ENCODE measurements at regions not wholly inside any gene's neighbourhood (a gene's known extent, or its start where the extent isn't known, plus 50 kb on each side); places are given as distances from the start of the nearest gene placed in this dataset.
A peak's percentile ranks its signal among the peaks of the same experiment; 100 is the strongest.
"Not testable (repeated sequence)": the region's sequence is repeated elsewhere in the genome, so short reads cannot be mapped to it uniquely, and the experiment has no call there.

DNA sequence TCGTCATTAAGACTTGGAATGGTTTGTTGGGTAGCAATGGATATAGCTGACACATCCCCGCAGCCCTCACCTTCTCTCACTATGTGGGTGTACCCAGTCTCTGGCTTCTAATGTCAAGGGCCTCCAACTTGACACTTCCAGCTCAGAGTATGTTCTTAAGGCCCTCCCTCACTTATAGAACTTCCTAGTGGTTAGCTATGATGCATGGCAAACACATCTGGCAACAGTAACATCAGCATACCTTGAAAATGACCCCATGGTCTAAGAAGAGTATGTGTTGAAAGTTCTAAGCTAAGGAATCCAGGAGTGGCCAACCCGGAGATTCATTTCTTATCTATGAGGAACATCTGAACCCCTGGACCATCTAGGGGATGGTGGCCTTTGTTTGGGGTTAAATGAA lies 151.2 kb downstream of the GTF2IRD2B start:
- DNase-seq; H3K27me3 ChIP-seq; intact Hi-C loops (cut with DNase I): not testable (repeated sequence)

DNA sequence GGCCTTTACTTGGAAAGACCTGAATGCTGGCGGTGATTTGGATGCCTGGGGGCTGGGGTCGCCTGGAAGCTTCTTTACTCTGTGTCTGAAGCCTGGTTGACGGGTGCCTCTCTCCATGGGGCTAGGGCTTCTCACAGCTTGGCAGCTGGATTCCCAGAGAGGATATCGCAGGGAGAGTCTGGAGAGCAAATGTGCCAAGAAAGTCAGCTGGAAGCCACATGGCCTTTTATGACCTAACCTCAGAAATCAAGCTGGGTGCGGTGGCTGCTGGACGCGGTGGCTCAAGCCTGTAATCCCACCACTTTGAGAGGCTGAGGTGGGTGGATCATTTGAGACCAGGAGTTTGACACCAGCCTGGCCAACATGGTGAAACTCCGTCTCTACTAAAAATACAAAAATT lies 147.2 kb upstream of the TRIM73 start:
- intact Hi-C loops (cut with DNase I); H3K9me3 ChIP-seq; H3K36me3 ChIP-seq; H3K4me1 ChIP-seq; H3K4me3 ChIP-seq; DNase-seq; H3K27me3 ChIP-seq; H3K27ac ChIP-seq; ATAC-seq: not testable (repeated sequence)
- WGBS (ENCODE audit: insufficient coverage, low coverage, low lambda C conversion rate, missing lambda C conversion rate) = no CpG with 5 or more reads among the region's 8 CpGs

More for the DNA sequence above, 151.2 kb downstream of the GTF2IRD2B start:
- H3K9me3 ChIP-seq, H3K36me3 ChIP-seq, H3K27ac ChIP-seq, H3K4me1 ChIP-seq, H3K4me3 ChIP-seq, ATAC-seq: not testable (repeated sequence)
- no CpG with 5 or more reads among the region's 3 CpGs for WGBS (ENCODE audit: insufficient coverage, low coverage, low lambda C conversion rate, missing lambda C conversion rate)

DNA sequence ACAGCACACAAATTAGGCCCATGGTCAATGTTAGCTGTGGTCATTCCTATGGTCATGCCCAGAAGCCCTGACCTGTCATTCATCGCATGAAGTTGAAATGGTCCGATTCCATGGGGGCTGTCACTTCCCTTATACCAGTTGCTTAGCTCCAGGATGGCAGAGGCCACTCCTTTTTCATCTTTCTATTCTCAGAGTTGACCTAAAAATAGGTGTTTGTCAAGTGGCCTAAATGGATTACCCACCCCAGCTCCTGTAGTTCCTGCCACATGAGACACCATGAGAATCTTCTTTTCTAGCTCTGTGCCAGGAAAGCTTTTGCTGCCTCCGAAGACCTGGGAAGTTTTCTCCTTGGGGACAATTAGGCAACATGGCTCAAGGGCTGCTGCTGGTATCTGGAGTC lies 141.2 kb upstream of the TRIM73 start:
- H3K27me3 ChIP-seq; H3K27ac ChIP-seq; H3K4me1 ChIP-seq; DNase-seq; H3K9me3 ChIP-seq; H3K36me3 ChIP-seq; intact Hi-C loops (cut with DNase I); H3K4me3 ChIP-seq; ATAC-seq: not testable (repeated sequence)
- no CpG with 5 or more reads among the region's 3 CpGs for WGBS (ENCODE audit: insufficient coverage, low coverage, low lambda C conversion rate, missing lambda C conversion rate)

DNA sequence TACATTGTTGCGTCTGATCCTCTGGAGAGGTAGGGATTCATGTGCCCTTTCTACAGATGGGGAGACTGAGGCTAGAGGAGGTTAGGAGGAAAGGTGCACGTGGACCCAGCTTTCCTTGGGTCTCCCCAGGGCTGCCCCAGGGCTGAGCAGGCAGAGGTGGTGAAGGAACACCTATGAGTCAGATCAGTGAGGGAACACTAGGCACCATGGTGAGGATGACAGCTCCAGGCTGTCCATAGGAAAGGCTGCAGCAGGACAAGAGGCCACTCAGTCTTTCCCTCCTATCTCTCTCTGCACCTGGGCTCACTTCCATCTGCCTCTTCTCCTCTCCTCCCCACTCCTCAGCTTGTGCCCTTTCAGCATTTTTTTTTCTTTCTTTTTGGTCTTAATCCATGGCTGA lies 138.0 kb upstream of the TRIM73 start:
- WGBS (ENCODE audit: insufficient coverage, low coverage, low lambda C conversion rate, missing lambda C conversion rate) = no CpG with 5 or more reads among the region's 2 CpGs
- H3K36me3 ChIP-seq; intact Hi-C loops (cut with DNase I); H3K27ac ChIP-seq; H3K9me3 ChIP-seq; H3K27me3 ChIP-seq; H3K4me3 ChIP-seq; H3K4me1 ChIP-seq; DNase-seq: not testable (repeated sequence)
- ATAC-seq = peak in 1 of 4 donors; percentile 45

DNA sequence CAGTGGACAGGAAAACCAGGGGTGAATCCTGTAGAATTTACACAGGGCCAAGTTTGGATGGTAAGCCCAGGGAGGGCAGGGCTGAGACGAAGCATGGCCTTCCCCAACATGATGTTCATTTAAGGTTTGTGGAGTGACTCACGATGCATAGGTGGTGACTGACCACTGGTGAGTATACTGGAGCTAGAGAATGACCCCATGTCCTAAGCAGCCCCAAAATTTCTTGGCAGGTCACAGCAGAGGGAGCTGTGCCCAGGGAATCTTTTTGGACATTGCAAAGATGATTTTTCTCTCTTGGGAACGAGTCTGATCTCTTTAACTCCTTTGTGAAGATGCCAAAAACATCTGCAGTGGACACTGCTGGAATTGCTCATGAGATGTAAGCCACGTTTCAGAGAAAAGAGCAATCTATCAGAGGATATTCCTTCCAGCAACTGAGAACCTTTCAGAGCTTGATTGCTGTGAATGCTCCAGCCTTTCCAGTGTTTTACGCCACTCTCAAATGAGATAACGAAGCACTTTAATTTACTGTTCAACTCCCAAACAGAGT lies 135.9 kb upstream of the TRIM73 start:
- H3K36me3 ChIP-seq; H3K9me3 ChIP-seq; H3K27me3 ChIP-seq; H3K4me3 ChIP-seq; DNase-seq; H3K27ac ChIP-seq; intact Hi-C loops (cut with DNase I); ATAC-seq; H3K4me1 ChIP-seq: not testable (repeated sequence)
- WGBS (ENCODE audit: insufficient coverage, low coverage, low lambda C conversion rate, missing lambda C conversion rate) = no CpG with 5 or more reads among the region's 6 CpGs

DNA sequence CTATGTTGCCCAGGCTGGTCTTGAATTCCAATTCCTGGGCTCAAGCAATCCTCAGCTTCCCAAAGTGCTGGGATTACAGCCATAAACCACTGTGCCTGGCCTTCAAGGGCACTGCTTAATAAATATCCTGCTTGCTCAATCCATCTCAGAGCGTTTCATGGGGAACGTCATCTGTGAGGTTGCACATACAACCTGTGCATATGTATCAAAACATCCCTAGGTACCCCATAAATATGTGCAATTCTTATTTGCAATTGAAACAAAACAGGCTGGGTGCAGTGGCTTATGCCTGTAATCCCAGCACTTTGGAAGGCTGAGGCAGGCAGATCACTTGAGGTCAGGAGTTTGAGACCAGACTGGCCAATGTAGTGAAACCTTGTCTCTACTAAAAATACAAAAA lies 133.8 kb upstream of the TRIM73 start:
- DNase-seq; H3K27ac ChIP-seq; H3K4me3 ChIP-seq; intact Hi-C loops (cut with DNase I); H3K36me3 ChIP-seq; H3K4me1 ChIP-seq; H3K9me3 ChIP-seq; H3K27me3 ChIP-seq; ATAC-seq: not testable (repeated sequence)
- WGBS (ENCODE audit: insufficient coverage, low coverage, low lambda C conversion rate, missing lambda C conversion rate) = no CpG with 5 or more reads among the region's 2 CpGs

DNA sequence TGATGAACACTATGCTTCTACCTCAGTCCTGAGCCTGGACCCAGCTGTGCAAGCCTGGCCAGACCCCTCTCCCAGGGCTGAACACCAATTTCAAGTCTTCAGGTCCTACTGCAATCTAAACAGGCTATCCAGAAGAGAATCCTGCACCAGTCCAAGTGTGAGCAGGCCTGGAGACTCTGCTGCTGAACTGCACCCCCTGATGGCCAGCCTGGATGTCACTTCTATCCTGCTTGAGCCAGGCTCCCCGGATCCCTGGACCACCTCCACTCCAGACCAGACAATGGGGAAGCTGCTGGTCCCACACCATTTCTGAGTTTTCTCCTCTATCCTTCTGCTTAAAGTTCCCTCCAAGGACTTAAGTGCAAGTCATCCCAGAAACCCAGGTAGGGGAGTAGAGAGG lies 127.3 kb upstream of the TRIM73 start:
- H3K36me3 ChIP-seq; H3K9me3 ChIP-seq; H3K4me3 ChIP-seq; H3K4me1 ChIP-seq; intact Hi-C loops (cut with DNase I); H3K27ac ChIP-seq; H3K27me3 ChIP-seq; DNase-seq: not testable (repeated sequence)
- peak; percentile 74 to 85 (median 76) for ATAC-seq
- no CpG with 5 or more reads among the region's 1 CpG for WGBS (ENCODE audit: insufficient coverage, low coverage, low lambda C conversion rate, missing lambda C conversion rate)

DNA sequence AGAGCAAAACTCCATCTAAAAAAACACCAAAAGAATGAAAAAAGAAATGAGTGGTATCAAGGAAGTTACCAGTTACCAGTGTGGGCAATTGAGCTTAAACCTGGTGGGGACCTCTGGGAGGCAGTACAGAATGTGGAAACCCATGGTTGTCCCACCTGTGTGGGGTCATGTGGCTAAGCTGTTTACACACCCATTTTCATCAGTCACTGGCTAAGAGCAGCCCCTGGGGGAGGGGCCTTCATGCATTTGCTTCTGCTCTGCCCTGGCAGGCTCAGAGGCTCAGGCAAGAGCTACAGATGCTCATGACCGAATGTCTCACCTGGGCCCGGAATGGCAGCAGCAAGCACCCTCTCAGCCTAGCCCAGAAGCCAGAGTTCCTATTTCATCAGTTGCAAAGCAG lies 126.3 kb upstream of the TRIM73 start:
- H3K9me3 ChIP-seq; H3K27ac ChIP-seq; ATAC-seq; DNase-seq; H3K36me3 ChIP-seq; H3K4me1 ChIP-seq; intact Hi-C loops (cut with DNase I); H3K27me3 ChIP-seq; H3K4me3 ChIP-seq: not testable (repeated sequence)
- no CpG with 5 or more reads among the region's 2 CpGs for WGBS (ENCODE audit: insufficient coverage, low coverage, low lambda C conversion rate, missing lambda C conversion rate)

DNA sequence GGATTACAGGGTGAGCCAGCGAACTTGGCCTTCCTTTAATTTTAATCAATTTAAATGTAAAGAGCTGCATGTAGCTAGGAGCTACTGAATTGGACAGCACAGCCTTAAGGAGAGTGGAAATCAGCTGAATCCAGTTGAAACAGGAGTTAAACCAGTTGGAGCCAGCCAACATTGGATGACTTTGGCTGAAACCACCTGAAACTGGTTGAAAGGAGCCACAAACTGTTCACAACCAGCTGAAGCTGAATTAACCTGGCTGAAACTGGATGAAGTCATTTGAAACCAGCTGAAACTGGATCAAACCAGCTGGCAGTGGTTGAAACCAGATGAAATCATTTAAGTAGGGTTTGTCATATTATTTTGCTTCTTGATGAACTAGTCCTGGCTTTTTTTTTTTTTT lies 121.3 kb upstream of the TRIM73 start:
- no CpG with 5 or more reads among the region's 1 CpG for WGBS (ENCODE audit: insufficient coverage, low coverage, low lambda C conversion rate, missing lambda C conversion rate)
- H3K27me3 ChIP-seq; H3K9me3 ChIP-seq; intact Hi-C loops (cut with DNase I); H3K4me3 ChIP-seq; H3K27ac ChIP-seq; H3K36me3 ChIP-seq; ATAC-seq; H3K4me1 ChIP-seq; DNase-seq: not testable (repeated sequence)

Data from right lobe of liver (tissue), 6 donors.